ENCODE measurements at regions not wholly inside any gene's neighbourhood (a gene's known extent, or its start where the extent isn't known, plus 50 kb on each side); places are given as distances from the start of the nearest gene placed in this dataset.

DNA sequence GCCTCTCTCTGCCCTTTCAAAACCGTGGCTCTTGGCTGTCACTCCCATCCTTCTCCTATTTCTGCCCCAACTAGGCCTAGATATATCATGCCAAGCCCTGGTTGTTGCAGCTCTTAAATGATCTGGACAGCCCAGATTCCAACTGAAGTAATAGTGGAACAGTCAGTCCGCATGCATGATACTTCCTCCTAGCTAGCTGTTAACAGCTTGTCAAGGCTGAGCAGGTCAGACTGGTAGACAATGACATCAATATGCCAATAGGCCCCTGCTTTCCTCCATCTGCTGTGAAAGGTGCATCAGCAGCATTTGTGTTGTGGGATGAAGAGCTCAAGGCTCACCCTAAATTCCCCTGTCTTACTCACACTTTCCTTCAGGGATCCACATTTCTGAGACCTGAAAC is 527.7 kb upstream of the TGFBR2 start:
- TF ChIP-seq, protein P1, sequence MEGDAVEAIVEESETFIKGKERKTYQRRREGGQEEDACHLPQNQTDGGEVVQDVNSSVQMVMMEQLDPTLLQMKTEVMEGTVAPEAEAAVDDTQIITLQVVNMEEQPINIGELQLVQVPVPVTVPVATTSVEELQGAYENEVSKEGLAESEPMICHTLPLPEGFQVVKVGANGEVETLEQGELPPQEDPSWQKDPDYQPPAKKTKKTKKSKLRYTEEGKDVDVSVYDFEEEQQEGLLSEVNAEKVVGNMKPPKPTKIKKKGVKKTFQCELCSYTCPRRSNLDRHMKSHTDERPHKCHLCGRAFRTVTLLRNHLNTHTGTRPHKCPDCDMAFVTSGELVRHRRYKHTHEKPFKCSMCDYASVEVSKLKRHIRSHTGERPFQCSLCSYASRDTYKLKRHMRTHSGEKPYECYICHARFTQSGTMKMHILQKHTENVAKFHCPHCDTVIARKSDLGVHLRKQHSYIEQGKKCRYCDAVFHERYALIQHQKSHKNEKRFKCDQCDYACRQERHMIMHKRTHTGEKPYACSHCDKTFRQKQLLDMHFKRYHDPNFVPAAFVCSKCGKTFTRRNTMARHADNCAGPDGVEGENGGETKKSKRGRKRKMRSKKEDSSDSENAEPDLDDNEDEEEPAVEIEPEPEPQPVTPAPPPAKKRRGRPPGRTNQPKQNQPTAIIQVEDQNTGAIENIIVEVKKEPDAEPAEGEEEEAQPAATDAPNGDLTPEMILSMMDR (IDR thresholded peaks at IDR 0.05): no peak
- no peak for TF ChIP-seq ZFX (IDR thresholded peaks at IDR 0.05; ENCODE audit: borderline replicate concordance)

Data from 22Rv1 (cell line).